NCI-H2107 (cell line): ENCODE measurements at regions not wholly inside any gene's neighbourhood (a gene's known extent, or its start where the extent isn't known, plus 50 kb on each side); places are given as distances from the start of the nearest gene placed in this dataset.
"Not testable (repeated sequence)": the region's sequence is repeated elsewhere in the genome, so short reads cannot be mapped to it uniquely, and the experiment has no call there.

Source experiments
- DNase-seq: peaks from one replicate; lab custom pipeline; 2025; lab: John Stamatoyannopoulos, UW

- peak; percentile 29 for DNase-seq
Measured at GRCh38 chr7:85320699-85321476, 134.0 kb upstream of the SEMA3D start.

DNA sequence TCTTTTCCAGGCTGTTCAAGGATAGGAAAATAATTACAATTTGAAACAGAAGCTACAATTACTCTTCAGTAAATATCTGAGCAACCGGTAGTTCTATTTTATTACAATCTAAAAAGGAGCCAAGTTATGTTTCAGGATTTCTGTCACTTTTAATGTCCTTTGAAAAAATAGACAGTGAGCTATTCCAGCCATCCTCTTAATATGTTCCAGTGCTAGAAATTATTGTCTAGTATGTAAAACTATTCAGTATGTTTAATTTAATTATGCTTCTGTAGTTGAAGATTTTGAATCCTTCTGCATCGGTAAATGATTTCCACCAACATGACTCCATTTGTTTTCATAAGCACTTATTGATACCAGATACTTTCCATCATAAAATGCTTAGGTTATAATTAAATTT, 129.6 kb upstream of the SEMA3D start:
- DNase-seq, result no peak

DNA sequence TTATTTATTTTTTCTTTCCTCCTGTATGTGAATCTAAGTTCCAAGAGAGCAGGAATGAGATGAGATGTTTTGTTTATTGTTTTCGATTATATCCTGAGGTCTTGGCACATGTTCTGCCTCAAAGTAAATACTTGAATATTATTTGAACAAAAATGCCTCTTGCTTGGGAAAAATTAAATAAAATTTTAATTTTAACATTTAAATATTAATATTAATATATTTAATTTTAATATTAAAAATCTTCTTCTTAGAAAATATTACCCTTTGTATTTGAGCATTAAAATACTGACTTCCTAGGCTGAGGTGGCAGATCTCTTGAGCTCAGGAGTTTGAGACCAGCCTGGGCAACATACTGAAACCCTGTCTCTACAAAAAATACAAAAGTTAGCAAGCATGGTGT, 123.4 kb upstream of the SEMA3D start:
- no peak for DNase-seq

GRCh38 chr7:85306115-85306514, 119.3 kb upstream of the SEMA3D start:
- DNase-seq, result no peak

- DNase-seq, result no peak
Measured at GRCh38 chr7:85294176-85294575, 107.3 kb upstream of the SEMA3D start.

DNA sequence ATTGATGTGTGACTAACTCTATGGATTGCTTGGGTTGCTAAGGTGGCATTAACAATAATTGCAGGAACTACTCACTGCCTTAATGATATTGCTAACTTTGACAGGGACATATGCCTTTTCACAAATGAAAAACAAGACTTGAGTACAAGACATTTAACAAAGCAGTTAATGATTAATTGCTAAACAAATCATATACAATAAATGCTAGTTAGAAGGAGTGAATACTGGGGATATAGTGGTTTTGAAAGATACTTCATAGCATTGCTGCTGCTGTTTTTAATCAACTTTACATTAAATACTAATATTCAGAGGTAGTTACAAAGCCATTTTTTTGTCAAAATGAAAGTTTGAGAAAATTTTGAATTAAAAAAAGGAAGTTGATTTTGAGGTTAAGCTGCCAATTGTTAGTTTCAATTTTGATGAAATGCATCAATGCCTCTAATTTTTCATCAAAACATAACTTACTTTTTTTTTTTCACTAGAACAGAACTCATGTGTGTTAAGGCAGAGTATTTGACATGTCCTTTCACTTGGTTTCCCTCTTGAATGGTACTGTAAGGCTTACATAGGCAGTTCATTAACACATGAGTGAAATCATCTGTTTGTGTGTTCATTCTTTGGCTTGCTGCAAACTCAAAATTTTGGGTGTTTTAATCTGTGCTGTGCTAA, 106.2 kb upstream of the SEMA3D start:
- DNase-seq, result no peak

DNA sequence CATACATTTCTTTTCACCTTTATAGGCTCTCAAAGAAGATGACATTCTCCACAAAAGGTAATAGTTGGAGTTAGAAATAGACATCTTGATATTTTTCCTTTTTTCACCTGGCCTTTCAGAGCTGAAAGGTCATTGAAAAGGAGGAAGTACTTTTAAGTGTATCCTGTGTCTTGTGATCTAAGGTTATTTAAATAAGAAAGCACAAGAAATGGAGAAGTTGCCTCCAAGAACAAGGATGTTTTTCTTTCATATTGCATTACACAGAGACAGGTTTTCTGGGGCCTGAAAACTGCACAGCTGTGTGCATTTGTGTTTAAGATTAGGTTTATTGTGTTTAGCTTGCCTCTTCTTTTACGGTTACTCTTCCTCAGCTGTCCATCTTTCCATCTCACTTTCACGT, 103.4 kb upstream of the SEMA3D start:
- DNase-seq, result no peak

- no peak for DNase-seq
Measured at GRCh38 chr7:85289279-85289678, 102.4 kb upstream of the SEMA3D start.

GRCh38 chr7:85287106-85287825, 100.4 kb upstream of the SEMA3D start:
- DNase-seq, result no peak

DNA sequence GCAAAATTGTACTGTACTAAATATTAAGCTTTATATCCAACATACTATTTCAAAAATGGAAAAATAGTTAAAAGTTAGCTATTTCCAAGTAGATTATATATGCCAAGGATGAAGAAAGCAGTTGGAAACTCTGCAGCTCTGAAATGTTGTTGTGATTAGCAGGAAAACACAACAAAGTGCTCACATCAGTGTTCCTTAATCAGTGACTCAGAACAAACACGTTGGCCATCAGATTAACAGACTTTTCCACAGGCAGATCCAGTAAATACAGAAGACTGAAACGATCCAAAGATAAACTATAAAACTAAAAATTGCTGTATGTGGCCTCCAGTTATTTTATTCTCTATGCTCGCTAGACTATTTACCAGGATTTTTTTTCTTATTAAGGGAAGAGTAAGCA, 99.6 kb upstream of the SEMA3D start:
- DNase-seq, result no peak

- no peak for DNase-seq
Measured at GRCh38 chr7:85285527-85285926, 98.7 kb upstream of the SEMA3D start.

DNA sequence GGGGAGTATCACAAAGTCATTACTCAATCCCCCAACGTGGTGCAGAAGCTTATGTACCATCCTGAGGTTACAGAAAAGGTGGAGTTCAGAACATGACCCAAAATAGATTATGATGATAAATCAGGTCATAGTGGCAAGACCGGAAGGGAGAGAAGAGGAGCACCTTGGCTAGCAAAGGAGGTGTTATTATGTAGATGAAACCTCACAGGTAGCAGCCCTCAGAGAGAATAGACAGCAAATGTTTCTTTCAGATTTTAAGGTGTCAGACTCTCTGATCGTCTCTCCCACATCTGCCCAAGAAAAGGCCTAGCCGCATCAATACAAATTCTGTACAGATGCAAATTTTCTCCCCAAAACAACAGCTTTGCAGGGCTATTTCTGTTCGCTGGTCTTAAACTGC, 88.3 kb upstream of the SEMA3D start:
- DNase-seq, result no peak

DNA sequence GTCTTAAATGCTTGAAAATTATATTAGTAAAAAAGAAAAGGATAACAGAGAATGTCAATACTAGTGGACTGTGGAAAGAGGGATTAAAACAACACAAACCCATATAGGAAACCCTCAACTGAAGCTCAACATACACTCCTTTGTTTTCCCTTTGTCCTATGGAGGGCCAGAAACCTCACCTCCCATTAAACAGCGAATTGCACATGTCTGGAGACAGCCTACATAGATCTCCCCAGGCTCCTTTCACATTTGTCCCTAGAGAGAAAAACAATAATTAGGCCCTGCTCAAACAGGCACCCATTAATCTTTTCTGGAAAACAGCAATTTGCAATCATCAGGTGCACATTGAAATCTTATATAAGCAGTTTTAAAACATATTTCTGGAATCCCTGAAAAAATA, 87.6 kb upstream of the SEMA3D start:
- no peak for DNase-seq

GRCh38 chr7:85262891-85263290, 76.0 kb upstream of the SEMA3D start:
- DNase-seq, result no peak

DNA sequence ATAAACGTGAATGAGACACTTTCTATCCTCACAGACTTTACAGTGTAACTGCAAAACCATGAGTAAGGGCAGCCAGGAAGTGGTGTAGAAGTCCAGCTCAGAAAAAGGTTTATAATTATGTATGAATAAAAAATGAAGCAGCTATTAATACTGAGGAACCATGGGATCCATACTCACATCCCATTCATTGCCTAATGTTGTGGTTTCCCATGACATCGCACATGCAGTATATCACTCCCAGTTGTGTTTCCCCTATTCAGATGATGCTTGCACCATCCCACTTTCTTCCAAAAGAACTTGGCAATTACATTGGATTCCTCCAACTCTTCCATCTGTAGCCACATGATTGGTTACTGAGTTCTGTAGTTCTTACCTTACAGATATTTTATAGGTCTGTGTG, 74.5 kb upstream of the SEMA3D start:
- no peak for DNase-seq

DNA sequence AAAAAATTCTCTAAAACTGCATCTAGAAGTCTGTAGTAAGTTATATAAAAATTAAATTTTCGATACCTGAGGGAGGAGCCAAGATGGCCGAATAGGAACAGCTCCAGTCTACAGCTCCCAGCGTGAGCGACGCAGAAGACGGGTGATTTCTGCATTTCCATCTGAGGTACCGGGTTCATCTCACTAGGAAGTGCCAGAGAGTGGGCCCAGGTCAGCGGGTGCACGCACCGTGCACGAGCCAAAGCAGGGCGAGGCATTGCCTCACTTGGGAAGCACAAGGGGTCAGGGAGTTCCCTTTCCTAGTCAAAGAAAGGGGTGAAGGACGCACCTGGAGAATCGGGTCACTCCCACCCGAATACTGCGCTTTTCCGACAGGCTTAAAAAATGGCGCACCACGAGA, 62.9 kb upstream of the SEMA3D start:
- DNase-seq, result not testable (repeated sequence)

GRCh38 chr7:85239109-85239508, 52.3 kb upstream of the SEMA3D start:
- DNase-seq, result no peak

DNA sequence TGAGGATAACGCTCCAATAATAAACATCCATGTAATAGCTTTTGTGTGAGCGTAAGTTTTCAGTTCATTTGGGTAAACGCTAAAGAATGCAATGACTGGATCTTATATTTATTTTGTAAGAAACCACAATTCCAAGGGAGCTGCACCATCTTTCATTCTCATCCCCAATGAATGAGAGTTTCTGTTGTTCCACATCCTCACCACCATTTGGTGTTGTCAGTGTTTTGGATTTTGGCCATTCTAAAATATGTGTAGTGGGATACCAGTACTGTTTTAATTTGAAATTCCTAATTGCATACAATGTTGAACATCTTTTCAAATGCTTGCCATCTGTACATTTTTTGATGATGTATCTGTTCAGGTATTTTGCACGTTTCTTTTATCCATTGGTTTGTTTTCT, 50.9 kb upstream of the SEMA3D start:
- no peak for DNase-seq
